ENCODE measurements at regions not wholly inside any gene's neighbourhood (a gene's known extent, or its start where the extent isn't known, plus 50 kb on each side); places are given as distances from the start of the nearest gene placed in this dataset.
"Not testable (repeated sequence)": the region's sequence is repeated elsewhere in the genome, so short reads cannot be mapped to it uniquely, and the experiment has no call there.

DNA sequence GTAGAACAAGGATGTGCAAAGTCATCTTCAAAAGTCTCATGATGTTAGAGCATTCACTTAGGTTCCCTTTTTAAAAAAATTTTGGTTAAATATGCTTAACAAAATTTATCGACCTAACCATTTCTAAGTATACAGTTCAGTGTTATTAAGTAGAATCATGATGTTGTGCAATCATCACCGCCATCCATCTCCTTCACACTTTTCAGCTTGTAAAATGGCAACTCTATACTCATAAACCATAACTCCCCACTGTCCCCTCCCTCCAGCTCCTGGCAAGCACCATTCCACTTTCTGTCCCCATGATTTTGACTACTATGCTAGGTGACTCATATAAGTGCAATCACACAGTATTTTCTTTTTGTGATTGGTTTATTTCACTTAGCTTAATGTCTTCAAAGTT lies 895.0 kb downstream of the TBL1XR1 start:
- DNase-seq: no peak

- no peak for DNase-seq
These were observed 901.1 kb downstream of the TBL1XR1 start for GRCh38 chr3:176296066-176296597.

GRCh38 chr3:176293276-176293675 lies 904.0 kb downstream of the TBL1XR1 start:
- no peak for DNase-seq

- no peak for DNase-seq
These were observed 910.7 kb downstream of the TBL1XR1 start for GRCh38 chr3:176286476-176287085.

DNA sequence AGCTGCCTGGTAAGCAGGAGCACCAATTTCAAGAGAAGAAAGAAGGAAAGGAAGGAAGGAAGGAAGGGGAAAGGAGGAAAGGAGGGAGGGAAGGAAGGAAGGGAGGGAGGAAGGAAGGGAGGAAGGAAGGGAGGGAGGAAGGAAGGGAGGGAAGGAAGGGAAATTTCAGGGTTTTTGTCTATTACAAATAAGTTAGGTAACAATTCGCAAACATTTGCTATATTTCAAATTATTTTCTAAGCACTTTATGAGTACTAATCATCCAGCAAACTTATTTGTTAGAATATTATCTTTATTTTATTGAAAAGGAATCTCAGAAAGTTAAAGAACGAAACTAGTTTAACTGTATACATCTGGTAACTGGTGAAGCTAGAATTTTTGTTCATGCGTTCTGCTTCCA lies 921.7 kb downstream of the TBL1XR1 start:
- DNase-seq: no peak

DNA sequence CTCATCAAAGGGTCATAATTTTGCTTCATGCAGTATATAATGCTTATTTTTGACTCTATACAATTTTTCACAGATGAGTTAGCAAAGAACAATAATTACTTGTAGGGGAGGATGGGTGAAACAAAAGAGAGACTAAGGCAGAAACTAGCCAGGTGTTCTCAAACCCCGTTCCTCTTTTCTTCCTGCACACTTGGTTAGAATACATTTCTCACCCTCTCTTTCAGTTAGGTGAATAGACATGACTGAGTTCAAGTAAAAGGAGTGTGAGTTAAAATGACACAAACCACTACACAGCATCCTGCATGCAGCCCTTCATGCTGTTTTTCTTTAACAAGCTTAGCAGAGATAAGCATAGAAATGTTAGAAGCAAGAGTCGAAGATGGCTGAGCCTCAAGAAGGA lies 922.2 kb downstream of the TBL1XR1 start:
- DNase-seq: no peak

DNA sequence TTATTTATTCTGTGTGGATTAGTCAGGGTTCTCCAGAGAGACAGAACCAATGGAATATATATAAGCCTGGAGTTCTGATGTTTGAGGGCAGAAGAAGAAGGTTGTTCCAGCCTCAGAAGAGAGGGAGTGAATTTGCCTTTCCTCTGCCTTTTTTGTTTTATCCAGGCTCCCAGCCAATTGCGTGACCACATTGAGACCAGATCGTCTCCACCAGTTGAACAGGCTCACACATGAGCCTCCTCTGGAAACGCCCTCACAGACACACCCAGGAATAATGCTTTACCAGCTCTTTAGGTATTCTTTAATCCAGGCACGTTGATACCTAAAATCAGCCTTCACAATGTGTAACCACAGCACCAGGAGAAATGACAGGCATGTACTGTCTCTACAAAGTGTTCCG lies 923.1 kb downstream of the TBL1XR1 start:
- DNase-seq: no peak

GRCh38 chr3:176262071-176262470 lies 935.2 kb downstream of the TBL1XR1 start:
- DNase-seq: no peak

DNA sequence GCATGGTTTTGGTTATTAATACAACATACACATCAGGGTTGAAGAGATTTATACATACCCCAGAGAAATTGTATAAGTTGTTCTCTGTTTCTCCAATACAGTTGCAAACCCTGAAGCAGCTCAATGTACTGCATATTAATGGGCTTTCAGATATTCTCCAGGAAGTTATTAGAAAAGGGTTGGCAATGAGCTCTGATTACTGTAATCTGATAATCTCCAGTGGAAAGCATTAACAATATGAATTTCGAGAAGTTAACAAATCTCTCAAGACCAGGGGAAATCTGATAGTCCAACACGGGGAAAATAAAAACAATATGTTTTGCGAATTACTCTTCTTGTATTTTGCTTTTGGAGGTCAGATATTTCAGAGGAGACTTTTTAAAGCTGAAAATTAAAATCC lies 950.1 kb downstream of the TBL1XR1 start:
- DNase-seq: no peak

GRCh38 chr3:176219970-176220369 lies 977.3 kb downstream of the TBL1XR1 start:
- no peak for DNase-seq

DNA sequence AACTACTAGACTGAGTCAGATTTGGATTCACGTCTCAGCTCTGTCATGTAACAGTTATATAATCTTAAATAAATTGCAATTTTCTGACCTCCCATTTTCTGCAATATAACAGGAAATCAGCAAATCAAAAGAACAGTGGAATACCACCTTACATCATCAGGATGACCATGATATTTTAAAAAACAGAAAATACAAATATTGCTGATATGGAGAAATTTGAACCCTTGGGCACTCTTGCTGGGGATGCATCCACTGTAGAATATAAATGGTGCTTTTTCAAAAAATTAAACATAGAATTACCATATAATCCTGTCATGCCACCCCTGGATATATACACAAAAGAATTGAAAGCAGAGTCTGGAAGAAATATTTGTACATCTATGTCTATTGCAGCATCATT lies 982.5 kb downstream of the TBL1XR1 start:
- DNase-seq: no peak

- DNase-seq: not testable (repeated sequence)
These were observed 984.0 kb downstream of the TBL1XR1 start for GRCh38 chr3:176213314-176213713.

DNA sequence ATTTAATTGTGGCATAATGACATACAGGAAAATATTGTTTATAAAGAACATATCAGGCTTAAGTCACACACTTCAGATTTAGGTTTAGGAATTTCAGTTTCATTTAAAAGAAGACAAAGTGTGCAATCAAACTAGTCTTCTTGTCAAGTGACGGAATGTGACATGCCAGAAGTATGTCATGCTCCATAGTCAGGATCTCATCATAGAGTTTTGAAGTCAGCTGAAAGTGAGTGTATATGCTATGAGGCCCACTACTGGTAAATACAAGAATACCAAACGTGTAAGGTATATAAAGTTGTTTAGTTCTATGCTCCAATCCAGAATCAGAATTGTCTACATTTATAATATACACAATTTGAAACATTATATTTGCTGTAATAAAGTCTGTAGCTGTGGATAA lies 988.4 kb downstream of the TBL1XR1 start:
- no peak for DNase-seq

GRCh38 chr3:176208283-176208682 lies 989.0 kb downstream of the TBL1XR1 start:
- DNase-seq: no peak

GRCh38 chr3:176206809-176207208 lies 990.5 kb downstream of the TBL1XR1 start:
- DNase-seq: no peak

DNA sequence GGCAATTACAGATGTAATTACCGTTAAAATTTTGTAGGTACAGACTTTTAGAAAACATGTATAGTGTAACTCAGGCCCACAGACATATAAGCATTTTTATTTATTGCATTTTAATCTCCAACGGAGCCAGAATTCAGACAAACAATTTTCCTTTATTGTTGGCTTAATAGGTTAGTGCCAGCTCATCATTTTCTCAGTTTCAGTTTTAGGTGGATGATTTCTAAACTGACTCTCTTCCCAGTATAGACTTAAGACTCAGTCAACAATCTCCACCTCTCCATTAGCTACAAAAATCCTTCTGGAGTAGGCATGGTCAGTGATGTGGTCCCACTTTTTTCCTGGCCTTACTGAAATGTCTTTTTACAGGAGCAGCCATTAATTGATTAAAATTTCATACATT lies 994.6 kb downstream of the TBL1XR1 start:
- DNase-seq: no peak

DNA sequence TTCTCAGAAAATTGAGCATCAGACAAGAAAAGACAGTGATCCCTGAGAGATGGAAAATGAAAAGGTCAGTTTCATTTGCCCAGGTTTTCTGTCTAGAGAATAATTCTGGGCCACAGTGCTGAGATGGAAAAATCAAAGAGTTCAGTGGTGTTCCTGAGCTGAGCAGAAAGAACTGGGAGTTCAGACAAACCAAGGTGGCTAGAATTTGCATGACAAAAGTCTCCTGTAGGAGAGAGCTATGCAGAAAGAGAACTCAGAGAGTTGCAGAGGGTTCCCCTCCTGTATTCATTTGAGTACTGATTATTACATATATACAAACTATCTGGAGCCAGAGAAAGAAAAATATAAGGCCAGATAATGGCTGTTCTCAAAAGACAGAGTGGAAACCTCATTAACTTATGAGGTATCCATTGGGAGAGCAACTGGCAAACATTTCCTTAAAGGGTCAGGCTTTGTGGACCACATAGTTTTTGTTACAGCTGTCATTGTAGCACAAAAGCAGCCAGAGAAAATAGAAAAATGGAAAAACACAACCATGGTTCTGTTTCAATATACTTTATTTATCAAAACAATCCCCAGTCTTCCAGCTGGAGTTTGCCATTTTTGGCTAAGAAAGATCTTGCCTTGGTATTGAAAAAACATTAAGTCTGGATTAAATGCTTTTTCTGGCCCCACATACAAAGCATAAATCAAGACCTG lies 1004.1 kb downstream of the TBL1XR1 start:
- no peak for DNase-seq

DNA sequence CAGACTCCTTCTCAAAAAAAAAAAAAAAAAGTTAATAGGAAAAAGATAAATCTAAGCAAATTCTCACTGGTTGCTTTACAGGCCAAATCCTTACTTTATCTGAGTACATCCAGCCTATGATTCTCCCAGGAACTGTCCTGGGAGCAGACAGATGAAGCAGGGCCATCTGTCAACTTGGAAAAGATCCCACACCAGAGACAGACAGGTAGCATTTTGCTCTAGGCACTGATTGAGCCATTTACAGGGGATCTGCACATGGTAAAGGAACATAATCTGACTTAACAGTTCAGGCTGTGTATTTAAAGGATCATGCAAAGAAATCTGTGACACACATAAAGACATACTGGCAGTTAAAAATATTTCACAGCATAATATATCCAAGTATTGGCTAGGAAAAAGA lies 1006.5 kb downstream of the TBL1XR1 start:
- no peak for DNase-seq

DNA sequence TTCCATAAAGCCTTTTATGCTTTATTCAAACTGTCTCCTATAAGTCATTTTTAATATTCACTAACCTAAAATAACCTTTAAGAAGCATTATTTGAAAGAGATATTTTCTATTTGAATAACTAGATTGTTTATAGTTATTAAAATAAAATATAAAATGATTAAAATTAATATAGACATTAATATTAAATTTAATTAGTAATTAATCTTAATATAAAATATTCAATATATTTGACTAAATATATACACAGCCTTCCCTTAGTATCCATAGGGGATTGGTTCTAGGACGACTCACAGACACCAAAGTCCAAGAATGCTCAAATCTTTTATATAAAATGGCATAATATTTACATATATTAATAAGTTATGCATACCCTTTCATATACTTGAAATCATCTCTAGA lies 1014.1 kb downstream of the TBL1XR1 start:
- DNase-seq: no peak

GRCh38 chr3:176174060-176174459 lies 1023.2 kb downstream of the TBL1XR1 start:
- no peak for DNase-seq

- DNase-seq: no peak
These were observed 1024.8 kb downstream of the TBL1XR1 start for GRCh38 chr3:176172492-176172891.

DNA sequence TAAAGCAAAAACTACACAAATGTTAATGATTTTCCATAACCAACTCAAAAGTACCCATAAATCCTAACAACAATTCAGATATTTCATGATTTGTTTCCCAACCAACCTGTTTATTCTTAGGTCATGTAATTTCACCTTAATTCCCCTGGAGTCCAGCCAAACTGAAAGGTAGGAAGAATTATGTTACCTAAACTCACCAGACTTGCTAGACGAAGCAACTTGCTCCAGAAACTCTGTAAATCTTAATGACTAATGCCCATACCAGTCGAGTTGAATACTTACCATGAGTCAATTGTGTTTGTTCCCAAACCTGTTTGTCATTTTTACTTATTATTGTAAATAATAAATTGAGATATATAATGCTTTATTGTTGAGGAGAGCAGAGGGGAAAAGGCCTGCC lies 1030.0 kb downstream of the TBL1XR1 start:
- DNase-seq: no peak

GRCh38 chr3:176160997-176161396 lies 1036.3 kb downstream of the TBL1XR1 start:
- DNase-seq: no peak

GRCh38 chr3:176159796-176160195 lies 1037.5 kb downstream of the TBL1XR1 start:
- no peak for DNase-seq

DNA sequence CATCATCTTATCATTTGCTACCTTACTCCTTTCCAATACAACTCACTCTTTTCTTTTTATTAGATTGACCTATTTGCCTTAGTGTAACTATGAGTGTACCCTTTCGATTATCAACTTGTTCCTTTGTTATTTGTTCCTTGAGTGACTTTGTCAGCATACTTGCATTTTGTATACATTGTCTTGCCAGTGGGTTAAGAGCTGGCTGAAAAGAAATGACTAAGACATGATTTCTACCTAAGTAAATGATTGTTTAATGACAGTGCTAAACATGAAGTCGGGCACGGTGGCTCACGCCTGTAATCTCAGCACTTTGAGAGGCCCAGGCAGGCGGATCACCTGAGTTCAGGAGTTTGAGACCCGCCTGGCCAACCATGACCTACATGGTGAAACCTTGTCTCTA lies 1042.3 kb downstream of the TBL1XR1 start:
- DNase-seq: no peak
